Upper lobe of left lung (tissue), 4 donors: ENCODE measurements at regions not wholly inside any gene's neighbourhood (a gene's known extent, or its start where the extent isn't known, plus 50 kb on each side); places are given as distances from the start of the nearest gene placed in this dataset.

Experiments
- CTCF ChIP-seq, 6 experiments: fragments of 450-650 bp in 4 of 6; fragments of 200-600 bp in 2 of 6; sonication (generic) in 2 of 6; IDR thresholded peaks; one replicate each; pipeline ENCODE4 v1.5.1; 2016 to 2019; ENCODE audit warnings: antibody characterized with exemption in 6 of 6
- POLR2A ChIP-seq, 4 donors: fragments of 450-650 bp; IDR thresholded peaks; one replicate each; pipeline ENCODE4 v1.5.1; 2016 to 2017; ENCODE audit warnings: antibody characterized with exemption in 4 of 4, mild to moderate bottlenecking in 2 of 4

GRCh38 chr12:89939522-89940215 is 231.0 kb upstream of the ATP2B1 start:
- TF ChIP-seq POLR2A (IDR thresholded peaks at IDR 0.05): no peak
- no peak for TF ChIP-seq CTCF (IDR thresholded peaks at IDR 0.05)
